SK-N-MC (cell line): ENCODE measurements at regions not wholly inside any gene's neighbourhood (a gene's known extent, or its start where the extent isn't known, plus 50 kb on each side); places are given as distances from the start of the nearest gene placed in this dataset.

Experiments
- EZH2 ChIP-seq: fragments of 200-600 bp; sonication (generic); IDR thresholded peaks from one replicate; pipeline ENCODE4 v1.6.1; 2017; ENCODE audit warnings: antibody characterized with exemption
- FOXP2 ChIP-seq: optimal IDR thresholded peaks from 2 replicates; pipeline ENCODE3; 2011; ENCODE audit warnings: mild to moderate bottlenecking, moderate library complexity; ENCODE audit not compliant: insufficient read depth; ENCODE audit errors: extremely low read length, control extremely low read depth
- POLR2AphosphoS5 ChIP-seq: IDR thresholded peaks from 2 replicates; pipeline ENCODE4 v1.6.1; 2012; ENCODE audit warnings: mild to moderate bottlenecking, low read depth, low read length, borderline replicate concordance

DNA sequence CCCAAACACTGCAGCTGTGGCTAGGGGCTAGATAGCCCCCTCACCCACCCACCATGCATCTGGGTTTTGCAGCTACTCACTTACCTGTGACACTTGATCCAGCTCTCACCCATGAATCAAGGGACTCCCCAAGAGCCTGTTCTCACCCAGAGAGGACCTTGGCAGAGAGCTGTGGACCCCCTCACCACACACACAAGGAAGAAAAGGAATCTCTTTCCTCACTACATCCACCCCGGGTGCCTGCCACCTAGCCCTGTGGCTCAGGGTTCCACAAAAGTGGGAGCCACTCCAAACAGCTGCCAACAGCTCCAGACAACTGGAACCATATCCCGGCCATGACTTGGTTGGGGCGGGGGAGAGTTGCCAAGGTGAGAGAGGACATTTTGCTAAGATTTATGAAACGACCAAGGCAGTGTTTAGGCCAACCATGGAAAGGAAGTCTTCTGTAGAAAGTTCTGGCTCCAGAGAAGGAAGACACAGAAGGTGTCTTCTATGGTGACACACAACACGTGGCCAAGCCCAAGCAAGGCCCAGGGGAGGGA, 522.1 kb upstream of the RAB6C start:
- TF ChIP-seq EZH2 (no peak), POLR2AphosphoS5 (no peak), FOXP2 (no peak)
